ENCODE measurements at regions not wholly inside any gene's neighbourhood (a gene's known extent, or its start where the extent isn't known, plus 50 kb on each side); places are given as distances from the start of the nearest gene placed in this dataset.

DNA sequence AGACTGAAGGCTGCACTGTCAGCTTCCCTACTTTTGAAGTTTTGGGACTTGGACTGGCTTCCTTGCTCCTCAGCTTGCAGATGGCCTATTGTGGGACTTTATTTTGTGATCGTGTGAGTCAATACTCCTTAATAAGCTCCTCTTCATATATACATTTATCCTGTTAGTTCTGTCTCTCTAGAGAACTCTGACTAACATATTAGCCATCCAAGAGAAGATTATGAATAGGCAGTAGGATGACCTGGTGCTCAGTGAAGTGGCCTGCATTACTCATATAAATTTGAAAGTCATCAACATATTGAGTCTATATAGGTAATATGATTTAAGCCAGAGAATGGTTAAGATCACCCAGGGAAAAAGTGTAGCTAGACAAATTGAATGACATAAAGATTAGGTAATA is 136.3 kb upstream of the UFM1 start:
- TF ChIP-seq, protein P1, sequence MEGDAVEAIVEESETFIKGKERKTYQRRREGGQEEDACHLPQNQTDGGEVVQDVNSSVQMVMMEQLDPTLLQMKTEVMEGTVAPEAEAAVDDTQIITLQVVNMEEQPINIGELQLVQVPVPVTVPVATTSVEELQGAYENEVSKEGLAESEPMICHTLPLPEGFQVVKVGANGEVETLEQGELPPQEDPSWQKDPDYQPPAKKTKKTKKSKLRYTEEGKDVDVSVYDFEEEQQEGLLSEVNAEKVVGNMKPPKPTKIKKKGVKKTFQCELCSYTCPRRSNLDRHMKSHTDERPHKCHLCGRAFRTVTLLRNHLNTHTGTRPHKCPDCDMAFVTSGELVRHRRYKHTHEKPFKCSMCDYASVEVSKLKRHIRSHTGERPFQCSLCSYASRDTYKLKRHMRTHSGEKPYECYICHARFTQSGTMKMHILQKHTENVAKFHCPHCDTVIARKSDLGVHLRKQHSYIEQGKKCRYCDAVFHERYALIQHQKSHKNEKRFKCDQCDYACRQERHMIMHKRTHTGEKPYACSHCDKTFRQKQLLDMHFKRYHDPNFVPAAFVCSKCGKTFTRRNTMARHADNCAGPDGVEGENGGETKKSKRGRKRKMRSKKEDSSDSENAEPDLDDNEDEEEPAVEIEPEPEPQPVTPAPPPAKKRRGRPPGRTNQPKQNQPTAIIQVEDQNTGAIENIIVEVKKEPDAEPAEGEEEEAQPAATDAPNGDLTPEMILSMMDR (IDR thresholded peaks at IDR 0.05): no peak
- no peak for TF ChIP-seq ZFX (IDR thresholded peaks at IDR 0.05; ENCODE audit: borderline replicate concordance)

Data from 22Rv1 (cell line).